Activated CD8-positive, alpha-beta memory T cell treated with anti-CD3 and anti-CD28 coated beads, Interleukin-2, amount 50 U/mL, for 24 hours (primary cell): ENCODE measurements at regions not wholly inside any gene's neighbourhood (a gene's known extent, or its start where the extent isn't known, plus 50 kb on each side); places are given as distances from the start of the nearest gene placed in this dataset.
"Not testable (repeated sequence)": the region's sequence is repeated elsewhere in the genome, so short reads cannot be mapped to it uniquely, and the experiment has no call there.

Experiments
- DNase-seq: peaks from one replicate; pipeline ENCODE4 v3.0.0-alpha.2; 2020; ENCODE audit errors: extremely low read depth

DNA sequence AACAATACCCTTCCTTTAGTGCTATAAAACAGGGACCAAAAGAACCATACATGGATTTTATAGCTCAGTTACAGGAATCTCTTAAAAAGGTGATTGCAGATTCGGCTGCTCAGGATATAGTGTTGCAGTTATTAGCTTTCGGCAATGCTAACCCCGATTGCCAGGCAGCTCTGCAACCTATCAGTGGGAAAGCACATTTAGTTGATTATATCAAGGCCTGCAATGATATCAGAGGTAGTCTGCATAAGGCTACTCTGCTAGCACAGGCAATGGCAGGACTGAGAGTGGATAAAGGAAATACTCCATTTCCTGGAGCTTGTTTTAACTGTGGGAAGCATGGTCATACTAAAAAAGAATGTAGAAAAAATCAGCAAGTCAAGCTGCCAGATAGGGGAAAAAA, 327.7 kb downstream of the REEP3 start:
- DNase-seq: not testable (repeated sequence)

DNA sequence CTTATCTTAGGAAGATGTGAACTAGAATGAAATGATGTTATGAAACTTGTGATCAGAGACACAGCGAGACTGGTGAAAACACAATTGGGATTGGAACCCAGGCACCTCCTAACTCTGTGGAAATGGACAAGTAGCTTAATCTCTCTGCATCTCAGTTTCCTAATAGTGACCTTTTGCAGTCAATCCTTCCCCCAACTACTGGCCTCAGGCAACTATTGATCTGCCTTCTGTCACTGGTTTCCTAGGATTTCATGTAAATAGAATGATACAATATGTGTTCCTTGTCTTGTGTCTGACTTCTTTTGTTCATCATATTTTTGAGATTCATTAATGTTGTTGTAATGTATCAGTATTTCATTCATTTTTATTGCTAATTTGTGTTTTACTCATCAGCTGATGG, 341.7 kb downstream of the REEP3 start:
- DNase-seq: no peak

GRCh38 chr10:63865210-63865609, 344.0 kb downstream of the REEP3 start:
- no peak for DNase-seq

DNA sequence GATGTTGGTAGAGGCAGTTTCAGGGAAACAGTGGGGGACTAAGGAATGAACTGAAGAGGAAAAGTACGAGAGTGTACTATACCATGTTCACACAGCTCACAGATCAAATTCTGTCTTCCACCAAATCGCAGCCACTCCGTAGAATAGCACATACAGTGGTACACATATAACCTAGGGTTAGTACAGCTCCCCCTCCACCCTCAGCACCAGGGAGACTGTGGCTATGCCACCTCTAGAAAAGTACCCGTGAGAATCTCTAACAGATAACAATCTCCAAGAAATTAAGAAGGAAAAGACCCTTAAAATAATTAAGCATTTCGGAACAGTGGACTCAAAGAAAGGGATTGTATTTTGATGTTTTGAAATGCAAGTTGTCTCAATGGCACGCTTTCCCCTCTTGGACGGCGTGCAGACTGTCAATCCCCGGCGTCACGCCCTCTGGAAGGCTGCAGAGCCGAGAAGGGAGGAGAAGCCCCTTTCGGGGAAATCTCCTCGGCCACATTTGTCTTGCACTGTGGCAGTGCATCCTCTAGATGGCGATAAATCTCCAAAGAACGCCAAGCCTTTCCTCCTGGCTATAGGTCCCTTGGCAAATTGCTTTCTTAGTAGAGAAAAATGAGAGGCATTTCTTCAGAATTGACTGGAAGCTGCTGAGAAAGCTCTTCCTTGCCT, 345.0 kb downstream of the REEP3 start:
- DNase-seq: no peak

- no peak for DNase-seq
These were observed 345.5 kb downstream of the REEP3 start for GRCh38 chr10:63866747-63867140.

DNA sequence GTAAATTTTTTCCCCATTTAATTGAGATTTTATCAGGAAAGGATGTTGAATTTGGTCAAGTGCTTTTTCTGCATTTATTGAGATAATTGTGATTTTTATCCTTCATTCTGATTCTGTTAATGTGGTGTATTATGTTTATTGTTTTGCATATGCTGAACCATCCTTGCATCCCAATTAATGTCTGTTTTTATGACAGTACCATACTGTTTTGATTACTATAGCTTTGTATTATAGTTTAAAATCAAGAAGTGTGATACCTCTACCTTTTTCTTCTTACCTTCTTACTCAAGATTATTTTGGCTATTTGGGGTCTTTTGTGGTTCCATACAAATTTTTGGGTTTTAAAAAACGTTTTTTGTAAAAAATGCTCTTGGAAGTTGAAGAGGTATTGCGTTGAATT, 357.2 kb downstream of the REEP3 start:
- no peak for DNase-seq

- DNase-seq: no peak
These were observed 362.7 kb downstream of the REEP3 start for GRCh38 chr10:63883861-63884260.

DNA sequence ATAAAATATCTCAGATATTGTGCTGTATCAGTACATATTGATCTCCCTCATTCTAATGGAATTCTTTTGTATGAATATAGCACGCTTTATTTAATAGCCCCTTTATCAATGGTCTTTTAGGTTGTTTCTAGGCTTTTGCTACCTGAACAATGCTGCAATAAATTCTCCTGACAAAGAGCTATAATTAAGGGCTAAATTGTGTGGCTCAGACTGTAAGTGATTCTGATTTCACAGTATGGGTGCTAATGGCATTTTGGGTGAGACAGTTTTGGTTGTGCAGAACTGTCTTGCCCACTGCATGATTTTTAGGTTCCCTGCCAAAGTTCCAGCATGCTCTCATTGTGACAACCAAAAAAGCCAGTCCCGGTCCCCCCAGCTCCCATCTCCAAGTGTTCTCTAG, 363.2 kb downstream of the REEP3 start:
- DNase-seq: no peak

- DNase-seq: no peak
These were observed 364.0 kb downstream of the REEP3 start for GRCh38 chr10:63885156-63885555.

DNA sequence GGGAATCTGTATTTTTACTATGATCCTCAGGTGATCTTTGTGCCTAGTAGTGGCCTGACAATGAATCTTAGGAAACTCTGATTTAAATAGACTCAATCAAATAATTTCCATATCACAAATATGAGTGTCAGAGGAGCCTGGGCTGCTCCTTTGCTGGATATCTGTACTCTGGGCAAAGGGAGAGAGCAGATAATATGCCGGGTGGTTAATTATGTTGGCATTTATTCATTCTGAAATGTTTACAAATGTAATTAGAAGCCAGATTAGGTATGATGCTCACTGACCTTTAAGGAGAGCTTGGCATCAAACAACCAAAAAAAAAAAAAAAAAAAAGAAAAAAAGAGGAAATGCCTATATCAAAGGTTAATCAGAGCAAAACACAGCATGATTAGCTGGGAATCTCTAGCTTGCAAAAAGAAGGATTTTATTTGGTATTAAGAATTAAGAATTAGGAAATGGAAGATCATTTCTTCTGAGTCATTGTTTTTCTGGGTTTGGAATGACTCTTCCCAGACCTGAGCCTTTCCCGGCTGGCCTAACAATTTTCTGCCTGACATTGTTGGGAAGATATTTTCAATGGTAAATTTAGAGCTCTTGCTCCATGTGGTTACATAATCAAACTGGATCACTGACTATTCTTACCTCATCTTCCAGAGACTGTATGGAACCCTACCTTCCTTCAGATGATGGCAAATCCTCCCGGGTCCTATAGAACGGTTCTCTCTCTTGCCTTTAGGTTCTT, 365.3 kb downstream of the REEP3 start:
- DNase-seq: no peak

- DNase-seq: no peak
These were observed 365.9 kb downstream of the REEP3 start for GRCh38 chr10:63887023-63887589.

DNA sequence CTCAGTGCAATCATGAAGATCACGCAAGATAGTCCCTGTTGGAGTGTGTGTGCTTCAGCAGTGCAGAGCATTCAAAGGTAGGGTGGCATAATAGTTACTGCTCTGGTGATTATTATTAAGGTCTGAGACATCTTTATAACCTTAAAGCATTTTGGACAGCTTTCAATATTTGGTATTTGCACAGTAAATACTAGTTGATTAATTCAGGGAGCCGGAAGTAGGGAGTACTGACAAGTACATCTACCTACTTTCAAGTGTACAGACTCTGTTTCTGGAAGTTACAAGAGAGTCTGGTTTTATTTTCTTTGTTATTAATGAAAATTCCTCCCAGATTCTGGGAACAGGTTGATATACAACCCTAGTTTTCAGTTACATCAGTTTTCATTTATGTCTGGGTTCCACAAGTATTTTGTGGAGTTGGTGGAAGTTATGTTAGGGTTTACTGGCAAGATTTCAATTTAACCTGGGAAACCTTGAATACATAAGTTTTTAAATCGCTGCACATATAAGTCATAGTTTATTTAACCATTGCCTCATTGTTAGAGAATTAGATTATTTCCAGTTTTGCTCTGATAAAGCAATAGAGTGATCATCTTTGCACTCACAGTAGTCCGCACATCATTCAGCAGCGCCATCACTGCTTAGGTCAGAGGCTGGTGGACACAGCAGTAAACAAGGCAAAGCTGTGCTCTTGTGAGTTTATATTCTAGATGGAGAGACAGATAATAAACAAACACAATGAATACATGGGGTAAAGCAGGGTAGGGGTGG, 366.6 kb downstream of the REEP3 start:
- DNase-seq: no peak

GRCh38 chr10:63889803-63890202, 368.6 kb downstream of the REEP3 start:
- DNase-seq: no peak

GRCh38 chr10:63896992-63897391, 375.8 kb downstream of the REEP3 start:
- no peak for DNase-seq

DNA sequence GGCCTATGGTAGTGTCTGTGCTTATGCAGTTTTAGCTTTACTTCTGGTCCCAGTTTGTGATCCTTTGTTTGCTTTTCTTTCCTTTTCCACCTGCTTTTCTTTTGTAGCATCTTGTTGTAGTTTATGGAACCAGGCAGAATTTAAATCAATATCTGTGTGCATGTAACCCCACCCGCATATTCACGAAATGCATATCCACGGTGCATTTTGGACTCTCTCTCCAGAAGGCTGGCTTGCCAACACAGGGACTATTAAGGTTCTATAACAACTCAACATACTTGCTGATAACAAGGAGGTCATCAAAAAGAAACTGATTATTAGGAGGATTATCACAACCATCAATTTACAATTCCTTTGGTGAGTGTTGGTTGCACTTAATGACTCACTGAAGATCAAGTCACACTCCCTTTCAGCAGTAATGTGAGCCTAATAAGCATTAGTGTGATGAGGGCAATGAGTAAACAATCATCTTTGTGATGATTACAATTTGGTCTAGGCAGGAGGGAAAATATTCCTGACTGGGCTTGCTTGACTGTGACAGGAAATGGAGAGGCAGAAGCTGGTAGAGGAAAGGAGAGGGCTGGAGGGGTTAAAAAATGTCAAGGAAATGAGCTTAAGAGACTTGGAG, 378.6 kb downstream of the REEP3 start:
- no peak for DNase-seq

DNA sequence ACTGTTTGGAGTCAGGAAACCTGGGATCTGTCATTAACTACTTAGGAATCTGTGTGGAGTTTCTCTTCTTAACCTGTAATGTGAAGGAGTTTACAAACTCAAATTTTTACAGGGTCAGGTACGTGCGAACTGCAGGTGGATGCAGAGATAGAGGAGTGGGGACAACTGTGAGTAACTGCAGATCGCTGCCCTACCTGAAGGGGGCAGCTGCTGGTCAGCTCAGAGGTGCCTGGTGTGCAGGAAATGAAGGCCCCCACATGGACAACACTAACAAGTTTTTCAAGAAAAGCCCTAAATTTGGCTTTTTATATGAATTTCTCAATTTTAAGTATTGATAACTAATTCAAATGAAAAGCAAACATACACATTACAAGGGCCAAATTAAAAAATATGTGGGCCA, 380.0 kb downstream of the REEP3 start:
- DNase-seq: no peak

GRCh38 chr10:63901881-63902280, 380.7 kb downstream of the REEP3 start:
- DNase-seq: no peak

- no peak for DNase-seq
These were observed 389.6 kb downstream of the REEP3 start for GRCh38 chr10:63910806-63911205.

GRCh38 chr10:63915240-63915639, 394.0 kb downstream of the REEP3 start:
- DNase-seq: no peak

GRCh38 chr10:63917363-63917762, 396.2 kb downstream of the REEP3 start:
- DNase-seq: no peak

DNA sequence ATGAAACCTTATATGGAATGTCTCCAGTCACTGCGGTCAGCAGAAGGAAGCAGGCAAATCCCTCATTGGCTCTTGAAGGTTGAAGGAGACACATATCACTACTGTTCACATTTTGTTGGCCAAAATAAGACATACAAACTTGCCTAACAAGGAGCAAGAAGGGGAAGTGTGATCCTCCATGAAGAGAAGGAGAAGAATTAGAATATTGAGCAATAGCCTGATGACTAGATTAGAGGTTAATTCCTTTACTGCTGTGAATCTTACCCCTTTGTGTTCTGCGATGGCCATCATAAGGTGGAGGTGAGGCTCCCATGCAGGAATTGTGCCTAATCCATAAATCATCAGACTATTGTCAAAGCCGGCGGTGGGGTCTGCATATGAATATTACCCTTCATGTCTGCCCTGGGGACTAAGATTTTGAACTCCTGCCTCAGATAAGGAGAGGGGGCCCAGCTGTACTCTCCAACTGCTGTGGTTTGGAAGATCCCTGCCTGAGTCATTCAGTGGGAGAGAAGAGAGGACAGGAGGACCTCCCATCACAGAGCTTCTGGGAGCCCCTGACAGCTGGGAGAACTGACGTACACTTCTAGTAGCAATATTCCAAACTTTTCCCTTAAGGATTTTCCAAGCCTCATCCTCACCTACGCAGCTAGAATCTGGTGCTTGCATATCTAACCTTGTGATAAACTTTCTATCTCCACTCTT, 398.5 kb downstream of the REEP3 start:
- DNase-seq: no peak
